Midbrain (tissue), 1 donor: ENCODE measurements at regions not wholly inside any gene's neighbourhood (a gene's known extent, or its start where the extent isn't known, plus 50 kb on each side); places are given as distances from the start of the nearest gene placed in this dataset.
"Not testable (repeated sequence)": the region's sequence is repeated elsewhere in the genome, so short reads cannot be mapped to it uniquely, and the experiment has no call there.

Source experiments
- DNase-seq: peaks from one replicate; lab custom pipeline; 2025; lab: John Stamatoyannopoulos, UW

GRCh38 chr3:106819440-106819839 is 557.8 kb upstream of the CCDC54 start:
- no peak for DNase-seq

DNA sequence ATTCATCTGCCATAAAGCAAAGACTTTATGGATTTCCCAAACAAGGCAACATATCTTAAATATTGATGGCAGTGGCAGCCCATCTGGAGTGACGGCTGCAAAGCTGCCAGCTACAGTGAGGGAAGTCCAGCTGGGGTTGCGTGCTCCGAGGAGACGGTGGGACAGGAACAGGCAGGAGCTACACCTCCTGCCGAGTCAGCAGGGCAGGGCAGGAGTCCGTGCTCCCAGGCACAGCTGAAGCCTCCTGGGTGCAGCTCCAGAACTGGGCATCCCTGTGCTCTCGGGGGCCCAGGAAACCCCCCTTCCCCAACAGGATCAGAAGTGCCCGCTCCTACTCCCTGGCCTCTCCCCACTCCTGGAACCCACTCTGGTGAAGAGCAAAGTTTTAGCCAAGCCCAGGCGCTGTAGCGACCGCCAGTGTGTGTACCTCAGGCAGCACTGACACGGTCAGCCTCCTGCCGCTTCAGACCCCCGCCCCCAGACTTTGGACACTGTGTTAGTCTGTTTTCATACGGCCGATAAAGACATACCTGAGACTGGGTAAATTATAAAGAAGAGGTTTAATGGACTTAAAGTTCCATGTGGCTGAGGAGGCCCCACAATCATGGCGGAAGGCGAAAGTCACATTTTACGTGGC is 556.4 kb upstream of the CCDC54 start:
- DNase-seq: no peak

DNA sequence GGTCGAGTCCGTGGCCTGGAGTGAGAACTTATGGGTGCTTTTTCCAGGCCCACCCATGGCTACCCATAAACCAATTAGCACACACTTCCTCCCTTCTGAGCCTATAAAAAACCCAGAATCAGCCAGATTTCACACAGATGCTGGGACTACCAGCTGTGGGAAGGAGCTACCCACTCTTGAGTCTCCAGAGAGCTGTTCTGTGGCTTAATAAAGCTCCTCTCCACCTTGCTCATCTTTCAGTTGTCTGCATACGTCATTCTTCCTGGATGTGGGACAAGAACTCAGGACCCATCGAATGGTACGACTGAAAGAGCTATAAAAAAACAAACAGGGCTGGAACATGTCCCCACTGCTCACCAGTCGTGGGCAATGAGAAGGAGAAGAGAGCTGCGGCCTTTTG is 555.4 kb upstream of the CCDC54 start:
- DNase-seq: no peak

DNA sequence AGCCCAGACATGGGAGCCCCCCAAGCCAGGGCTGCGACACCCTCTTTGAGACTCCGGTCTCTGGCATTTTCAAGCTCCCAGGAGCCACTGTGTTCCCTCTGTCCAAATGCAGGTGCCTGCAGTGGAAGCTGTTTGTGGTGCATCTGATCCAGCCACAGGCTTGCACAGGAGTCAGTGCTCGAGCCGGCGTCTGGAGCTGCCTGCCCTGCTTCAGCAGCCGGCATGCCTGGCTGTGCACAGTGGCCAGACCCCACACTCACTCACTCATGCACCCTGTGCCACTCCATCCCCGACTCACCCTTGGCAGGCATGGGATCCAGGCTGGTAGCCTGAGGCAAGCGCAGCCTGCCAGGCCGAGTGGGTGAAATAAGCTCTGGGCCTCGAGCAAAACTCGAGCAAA is 555.0 kb upstream of the CCDC54 start:
- DNase-seq: no peak

GRCh38 chr3:106823701-106824100 is 553.5 kb upstream of the CCDC54 start:
- no peak for DNase-seq

DNA sequence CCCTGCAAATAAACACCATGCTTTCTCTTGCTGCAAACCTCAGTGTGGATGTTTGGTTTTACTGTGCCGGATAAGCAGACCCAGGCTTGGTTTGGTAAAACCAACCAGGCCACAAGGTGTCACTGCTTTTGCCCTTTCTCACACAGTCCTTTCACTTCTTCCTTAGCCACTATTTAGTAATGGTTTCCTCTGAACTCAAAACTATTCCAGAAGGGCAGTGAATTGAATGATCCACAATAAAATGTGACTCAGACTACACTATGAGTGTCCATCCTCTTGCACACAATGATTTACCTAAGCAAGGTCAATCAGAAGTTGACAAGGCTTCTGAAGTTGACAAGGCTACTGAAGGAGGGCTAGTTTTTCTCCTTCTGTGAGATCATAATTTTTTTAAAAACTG is 552.4 kb upstream of the CCDC54 start:
- no peak for DNase-seq

GRCh38 chr3:106825962-106826605 is 551.2 kb upstream of the CCDC54 start:
- DNase-seq: no peak

DNA sequence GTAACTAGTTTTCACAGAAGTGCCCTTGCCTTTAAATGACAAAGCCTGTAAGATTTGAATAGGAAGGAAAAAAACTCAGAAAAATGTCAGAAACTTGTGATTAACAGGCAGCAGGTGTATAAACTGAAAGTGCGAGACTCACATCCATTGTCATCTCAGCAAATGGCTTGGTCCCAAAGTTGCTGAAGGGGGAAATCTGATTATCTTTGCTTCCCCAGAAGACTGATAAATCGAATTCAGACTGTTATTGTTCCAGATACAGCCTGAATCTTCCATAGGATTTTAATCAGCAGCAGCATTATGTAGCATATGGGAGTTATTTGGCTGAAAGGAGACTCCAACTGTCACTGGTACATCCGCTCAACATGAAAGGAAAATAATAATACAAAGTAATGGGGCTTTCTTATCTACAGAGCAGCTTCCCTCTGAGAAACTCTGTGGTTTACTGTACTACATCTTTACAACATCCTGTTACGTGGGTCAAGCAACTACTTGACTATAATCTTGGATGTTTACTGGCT is 550.4 kb upstream of the CCDC54 start:
- DNase-seq: no peak

- no peak for DNase-seq
Observed at GRCh38 chr3:106827515-106828213, 549.6 kb upstream of the CCDC54 start.

- DNase-seq: no peak
Observed at GRCh38 chr3:106829206-106829605, 548.0 kb upstream of the CCDC54 start.

DNA sequence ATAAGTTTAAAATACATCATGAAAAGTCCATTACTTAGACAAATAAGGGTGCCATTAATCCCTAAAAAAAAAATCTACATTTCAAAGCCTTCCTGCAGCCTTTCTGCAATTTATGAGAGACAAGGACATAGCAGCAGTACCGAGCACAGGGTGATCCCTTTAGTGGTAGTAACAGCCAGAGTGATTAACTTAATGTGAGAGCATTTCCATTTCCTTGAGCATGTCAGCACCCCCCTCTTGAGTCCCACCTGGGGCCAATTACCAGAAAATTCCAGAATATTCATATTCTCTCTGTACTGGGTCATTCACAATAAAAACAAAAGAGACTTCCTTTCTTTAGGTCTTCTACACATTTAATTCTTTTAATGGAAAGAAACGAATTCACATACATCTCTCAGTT is 546.9 kb upstream of the CCDC54 start:
- no peak for DNase-seq

DNA sequence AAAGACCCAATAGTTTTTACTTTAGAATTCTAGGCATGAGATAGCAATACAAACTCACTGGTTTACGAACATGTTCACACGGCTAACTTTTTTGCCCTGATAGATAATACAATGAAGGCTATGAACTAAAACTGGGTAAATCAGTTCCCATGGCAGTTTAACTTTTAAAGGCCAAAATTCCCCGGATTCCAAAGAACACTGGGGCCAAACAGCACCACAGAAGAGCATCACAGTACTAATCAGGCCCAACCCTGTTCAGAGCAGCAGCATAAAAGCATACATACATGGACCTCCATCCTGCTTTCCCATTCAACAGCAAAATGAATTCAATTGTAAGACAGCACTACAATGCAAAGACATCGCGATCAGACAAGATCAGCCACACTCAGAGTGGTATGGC is 540.3 kb upstream of the CCDC54 start:
- no peak for DNase-seq

GRCh38 chr3:106837616-106838015 is 539.6 kb upstream of the CCDC54 start:
- DNase-seq: no peak

DNA sequence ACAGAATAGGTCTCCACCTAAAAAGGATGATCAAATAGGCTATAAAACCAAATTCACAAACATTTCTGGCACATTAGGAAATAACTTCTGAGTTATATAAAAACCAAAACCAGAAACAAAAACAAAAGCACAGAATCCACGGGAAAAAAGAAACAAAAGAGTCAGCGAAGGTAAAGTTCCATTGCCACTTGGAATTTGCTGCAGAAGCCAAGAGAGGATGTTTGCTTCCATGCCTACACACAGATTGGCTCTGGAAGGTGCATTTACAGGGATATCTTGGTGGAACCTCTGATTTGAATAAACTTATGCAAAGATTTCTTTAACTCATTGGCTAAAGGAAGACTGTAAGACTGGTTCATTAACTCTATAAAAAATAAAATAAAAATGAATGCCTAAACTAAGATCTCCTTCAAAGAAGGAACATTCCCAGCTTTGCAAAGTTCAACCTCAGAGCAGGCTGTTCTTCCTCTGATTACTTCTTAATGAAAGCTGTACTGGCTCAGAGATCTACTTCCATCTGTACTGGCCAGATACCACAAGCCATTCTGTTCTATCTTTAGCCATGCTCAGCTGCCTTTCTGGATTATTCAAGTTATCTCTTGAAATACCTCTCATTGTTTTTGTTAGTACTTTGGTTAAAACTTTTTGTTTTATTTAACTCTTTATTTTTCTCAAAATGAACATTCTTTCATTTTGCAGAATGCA is 537.5 kb upstream of the CCDC54 start:
- no peak for DNase-seq

GRCh38 chr3:106840319-106840718 is 536.9 kb upstream of the CCDC54 start:
- DNase-seq: no peak

GRCh38 chr3:106842151-106842550 is 535.1 kb upstream of the CCDC54 start:
- DNase-seq: no peak

- DNase-seq: no peak
Observed at GRCh38 chr3:106844638-106845037, 532.6 kb upstream of the CCDC54 start.

GRCh38 chr3:106848099-106848498 is 529.1 kb upstream of the CCDC54 start:
- DNase-seq: no peak

- DNase-seq: no peak
Observed at GRCh38 chr3:106850437-106850836, 526.8 kb upstream of the CCDC54 start.

GRCh38 chr3:106858321-106858720 is 518.9 kb upstream of the CCDC54 start:
- DNase-seq: not testable (repeated sequence)

DNA sequence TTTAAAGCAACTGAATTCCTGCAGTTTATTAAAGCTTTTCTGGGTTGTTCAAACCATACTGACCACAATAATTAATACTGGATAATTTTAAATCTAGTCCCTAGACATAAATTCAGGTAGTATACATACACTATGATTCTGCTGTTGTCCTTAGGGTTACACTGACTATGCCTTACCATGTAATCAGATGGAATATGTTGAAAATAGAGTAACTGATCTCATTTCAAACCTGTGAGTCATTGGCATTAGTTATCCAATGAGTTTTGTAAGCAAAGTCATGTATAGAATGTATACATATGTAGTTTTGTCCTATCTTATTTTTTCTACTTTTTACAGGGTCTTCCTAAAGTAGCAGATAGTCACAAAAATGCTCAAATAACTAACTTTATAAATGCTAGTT is 517.1 kb upstream of the CCDC54 start:
- no peak for DNase-seq

- peak; percentile 26 for DNase-seq
Observed at GRCh38 chr3:106862067-106862466, 515.2 kb upstream of the CCDC54 start.

- DNase-seq: no peak
Observed at GRCh38 chr3:106877627-106878026, 499.6 kb upstream of the CCDC54 start.
